Mucosa of descending colon (tissue), 3 donors: ENCODE measurements at regions not wholly inside any gene's neighbourhood (a gene's known extent, or its start where the extent isn't known, plus 50 kb on each side); places are given as distances from the start of the nearest gene placed in this dataset.

Source experiments
- ATAC-seq: fragments of 200-7000 bp; cut with Tn5 transposase; one replicate; pipeline ENCODE4 v1.9.1; 2020; ENCODE audit warnings: mild to moderate bottlenecking, moderate library complexity
- DNase-seq, 3 donors: peaks; one replicate each; pipeline ENCODE4 v3.0.0-alpha.2; 2020
- H3K36me3 ChIP-seq: fragments of 200-600 bp; one replicate; pipeline ENCODE4 v1.8.0; 2021; ENCODE audit warnings: low read depth, mild to moderate bottlenecking
- H3K4me1 ChIP-seq: fragments of 200-600 bp; one replicate; pipeline ENCODE4 v1.8.0; 2021; ENCODE audit warnings: low read depth, mild to moderate bottlenecking
- H3K4me3 ChIP-seq: fragments of 200-600 bp; one replicate; pipeline ENCODE4 v1.8.0; 2021; ENCODE audit warnings: mild to moderate bottlenecking
- H3K9me3 ChIP-seq: fragments of 200-600 bp; one replicate; pipeline ENCODE4 v1.8.0; 2021; ENCODE audit warnings: mild to moderate bottlenecking
- CTCF ChIP-seq: fragments of 200-600 bp; IDR thresholded peaks from one replicate; pipeline ENCODE4 v1.8.0; 2022; ENCODE audit warnings: antibody characterized with exemption, mild to moderate bottlenecking
- intact Hi-C, 2 donors: fragments of 100-400 bp; cut with DNase I in 1 of 2; cut with micrococcal nuclease in 1 of 2; formaldehyde crosslinking; loops; one replicate each; pipeline versions ENCODE4 v1.11.0 to v1.11.1; 2022; cut with DNase I, micrococcal nuclease
- donor health status: DM: no; HTN: no; CAD: no; lungs with moderate emphysema.
- donor health status: DM: no; HTN: no; CAD: no.
- donor health status: DM: no; HTN: yes; CAD: no.

GRCh38 chr17:77857306-77857555 lies 101.3 kb upstream of the TNRC6C start:
- no peak for TF ChIP-seq CTCF
- Histone ChIP-seq H3K4me1 (no peaks in the 10 kb centered on the region), H3K4me3 (no peak overlapping the region), H3K36me3 (no peaks in the 10 kb centered on the region), H3K9me3 (no peaks in the 10 kb centered on the region)
- DNase-seq (no peak), ATAC-seq (no peak)
- intact Hi-C loops: no loop called here

GRCh38 chr17:77857613-77858012 lies 100.9 kb upstream of the TNRC6C start:
- H3K4me1 ChIP-seq: no peaks in the 10 kb centered on the region
- no peak for TF ChIP-seq CTCF
- intact Hi-C loops: no loop called here
- no peak for DNase-seq
- no peaks in the 10 kb centered on the region for H3K9me3 ChIP-seq
- H3K36me3 ChIP-seq: no peaks in the 10 kb centered on the region
- no peak overlapping the region for H3K4me3 ChIP-seq
- ATAC-seq: no peak

- no peak for TF ChIP-seq CTCF
- DNase-seq: no peak
- ATAC-seq: no peak
- Histone ChIP-seq H3K9me3 (no peaks in the 10 kb centered on the region), H3K4me1 (peaks cover 4% of the 10 kb centered on the region), H3K36me3 (no peaks in the 10 kb centered on the region), H3K4me3 (no peak overlapping the region)
- intact Hi-C loops: no loop called here
Observed at GRCh38 chr17:77858291-77859034, 100.0 kb upstream of the TNRC6C start.

- H3K9me3 ChIP-seq: no peaks in the 10 kb centered on the region
- no peak for ATAC-seq
- peak in 1 of 3 donors; percentile 12 for DNase-seq
- peaks cover 12% of the 10 kb centered on the region for H3K4me1 ChIP-seq
- intact Hi-C loops: no loop called here
- H3K36me3 ChIP-seq: no peaks in the 10 kb centered on the region
- no peak for TF ChIP-seq CTCF
- H3K4me3 ChIP-seq: no peak overlapping the region
Observed at GRCh38 chr17:77859035-77859810, 99.3 kb upstream of the TNRC6C start.

- DNase-seq: no peak
- H3K4me1 ChIP-seq: peaks cover 18% of the 10 kb centered on the region
- no peaks in the 10 kb centered on the region for H3K36me3 ChIP-seq
- intact Hi-C loops: no loop called here
- no peak for ATAC-seq
- H3K9me3 ChIP-seq: no peaks in the 10 kb centered on the region
- H3K4me3 ChIP-seq: no peak overlapping the region
- TF ChIP-seq CTCF: no peak
Observed at GRCh38 chr17:77861133-77861695, 97.3 kb upstream of the TNRC6C start.
